H1 (cell line): ENCODE measurements at regions not wholly inside any gene's neighbourhood (a gene's known extent, or its start where the extent isn't known, plus 50 kb on each side); places are given as distances from the start of the nearest gene placed in this dataset.

Source experiments
- E2F6 ChIP-seq: IDR thresholded peaks from 2 replicates; pipeline ENCODE4 v1.6.1; 2012; ENCODE audit warnings: inconsistent platforms

DNA sequence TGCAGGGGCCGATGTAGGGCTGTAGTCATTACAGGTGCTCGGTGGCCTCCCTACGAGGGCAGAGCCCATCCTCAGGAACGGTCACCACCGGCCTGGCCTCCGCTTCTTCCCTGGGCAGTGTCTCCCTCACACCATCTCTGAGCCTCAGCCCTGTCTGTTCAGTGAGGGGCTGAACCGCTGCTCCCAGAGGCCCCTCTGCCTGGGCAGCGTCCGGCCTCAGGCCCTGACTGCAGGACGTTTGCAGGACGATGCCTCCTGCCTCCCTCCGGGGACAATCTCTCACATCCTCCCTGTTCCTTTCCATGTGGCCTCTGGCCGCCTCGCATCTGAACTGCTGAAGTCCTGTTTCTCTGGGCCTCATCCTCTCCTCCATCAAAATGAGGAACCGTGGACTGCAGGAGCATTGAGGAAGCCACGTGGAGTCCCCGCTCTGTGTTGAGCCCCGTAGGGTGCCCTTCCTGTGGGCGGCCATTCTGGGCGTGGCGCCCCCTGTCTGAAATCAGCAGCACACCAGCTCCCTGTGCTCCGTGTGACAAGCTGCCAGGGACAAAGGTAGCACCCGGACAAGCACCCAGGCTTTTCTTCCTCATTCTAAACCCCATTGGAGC, 933.5 kb downstream of the BRD1 start (continued):
- TF ChIP-seq E2F6: peak; percentile 51; the same call in 1 of the 2 replicates
